ENCODE measurements at regions not wholly inside any gene's neighbourhood (a gene's known extent, or its start where the extent isn't known, plus 50 kb on each side); places are given as distances from the start of the nearest gene placed in this dataset.

- Histone ChIP-seq H3K27me3 (no peaks in the 10 kb centered on the region), H3K4me3 (no peak overlapping the region), H3K36me3 (no peaks in the 10 kb centered on the region), H3K27ac (peak overlapping the region in 4 of 10 donors; percentile 13 to 66 (median 32)), H3K4me1 (peaks cover 0 to 32% (median 10%) of the 10 kb centered on the region in 9 donors), H3K9me3 (no peaks in the 10 kb centered on the region)
- ATAC-seq (peak in 6 of 8 donors; percentile 17 to 62 (median 48)), DNase-seq (peak; percentile 13 to 20)
- TF ChIP-seq CTCF (IDR thresholded peaks at IDR 0.05), result no peak
- intact Hi-C loops (cut with DNase I), result no loop called here
- WGBS, 2 donors, result 49 to 58% methylated on average over 10 of the region's 10 CpGs
These were observed 176.5 kb upstream of the PFN2 start for GRCh38 chr3:150146991-150147761.

- no peaks in the 10 kb centered on the region for H3K9me3 ChIP-seq
- 95 to 96% methylated on average over 3 of the region's 3 CpGs for WGBS, 2 donors
- intact Hi-C loops (cut with DNase I), result no loop called here
- H3K36me3 ChIP-seq, result no peaks in the 10 kb centered on the region
- ATAC-seq, result no peak
- DNase-seq, result no peak
- no peak overlapping the region for H3K27ac ChIP-seq
- no peak overlapping the region for H3K4me3 ChIP-seq
- no peaks in the 10 kb centered on the region for H3K27me3 ChIP-seq
- no peak for TF ChIP-seq CTCF (IDR thresholded peaks at IDR 0.05)
- H3K4me1 ChIP-seq, result peaks cover 0 to 32% (median 10%) of the 10 kb centered on the region in 9 donors
These were observed 175.0 kb upstream of the PFN2 start for GRCh38 chr3:150145659-150146058.

GRCh38 chr3:150144191-150144708, 173.6 kb upstream of the PFN2 start:
- no peak for ATAC-seq
- Histone ChIP-seq H3K36me3 (no peaks in the 10 kb centered on the region), H3K27ac (no peak overlapping the region), H3K9me3 (no peaks in the 10 kb centered on the region), H3K4me3 (no peak overlapping the region), H3K4me1 (peaks cover 0 to 20% (median 7%) of the 10 kb centered on the region in 9 donors), H3K27me3 (no peaks in the 10 kb centered on the region)
- 90 to 91% methylated on average over 6 of the region's 6 CpGs for WGBS, 2 donors
- no peak for TF ChIP-seq CTCF (IDR thresholded peaks at IDR 0.05)
- no peak for DNase-seq
- intact Hi-C loops (cut with DNase I), result no loop called here

GRCh38 chr3:150142936-150143335, 172.2 kb upstream of the PFN2 start:
- Histone ChIP-seq H3K27me3 (no peaks in the 10 kb centered on the region), H3K27ac (no peak overlapping the region), H3K9me3 (no peaks in the 10 kb centered on the region), H3K4me1 (peaks cover 0 to 12% (median 7%) of the 10 kb centered on the region in 9 donors), H3K36me3 (no peaks in the 10 kb centered on the region), H3K4me3 (no peak overlapping the region)
- no peak for ATAC-seq
- TF ChIP-seq CTCF (IDR thresholded peaks at IDR 0.05), result no peak
- intact Hi-C loops (cut with DNase I), result no loop called here
- DNase-seq, result no peak
